Dermis blood vessel endothelial cell (primary cell): ENCODE measurements at regions not wholly inside any gene's neighbourhood (a gene's known extent, or its start where the extent isn't known, plus 50 kb on each side); places are given as distances from the start of the nearest gene placed in this dataset.
A peak's percentile ranks its signal among the peaks of the same experiment; 100 is the strongest.

Source experiments
- DNase-seq: peaks from one replicate; pipeline ENCODE4 v3.0.0; 2010

- DNase-seq, result no peak
Measured at GRCh38 chrX:109843963-109844751, 111.1 kb upstream of the ACSL4 start.

GRCh38 chrX:109844986-109845385 is 111.9 kb upstream of the ACSL4 start:
- DNase-seq, result no peak

- DNase-seq, result no peak
Measured at GRCh38 chrX:109845996-109846395, 112.9 kb upstream of the ACSL4 start.

GRCh38 chrX:109847257-109848187 is 114.5 kb upstream of the ACSL4 start:
- no peak for DNase-seq

GRCh38 chrX:109848461-109849050 is 115.5 kb upstream of the ACSL4 start:
- DNase-seq, result peak; percentile 25

GRCh38 chrX:109854096-109854495 is 121.0 kb upstream of the ACSL4 start:
- DNase-seq, result no peak

GRCh38 chrX:109855501-109855900 is 122.4 kb upstream of the ACSL4 start:
- DNase-seq, result peak; percentile 40

- peak; percentile 57 for DNase-seq
Measured at GRCh38 chrX:109856974-109857373, 123.9 kb upstream of the ACSL4 start.

- DNase-seq, result peak; percentile 49
Measured at GRCh38 chrX:109857584-109858228, 124.6 kb upstream of the ACSL4 start.

GRCh38 chrX:109858602-109859341 is 125.7 kb upstream of the ACSL4 start:
- DNase-seq, result no peak

GRCh38 chrX:109859651-109860050 is 126.6 kb upstream of the ACSL4 start:
- no peak for DNase-seq

GRCh38 chrX:109862433-109862832 is 129.4 kb upstream of the ACSL4 start:
- DNase-seq, result no peak

GRCh38 chrX:109863811-109864210 is 130.8 kb upstream of the ACSL4 start:
- DNase-seq, result no peak

GRCh38 chrX:109871121-109871888 is 131.6 kb upstream of the TMEM164 start:
- DNase-seq, result no peak

- peak; percentile 33 for DNase-seq
Measured at GRCh38 chrX:109872021-109872732, 130.7 kb upstream of the TMEM164 start.

GRCh38 chrX:109873574-109873973 is 129.3 kb upstream of the TMEM164 start:
- DNase-seq, result no peak

- no peak for DNase-seq
Measured at GRCh38 chrX:109873983-109874382, 128.9 kb upstream of the TMEM164 start.

- no peak for DNase-seq
Measured at GRCh38 chrX:109874548-109874947, 128.4 kb upstream of the TMEM164 start.

- no peak for DNase-seq
Measured at GRCh38 chrX:109875831-109876230, 127.1 kb upstream of the TMEM164 start.

GRCh38 chrX:109878236-109878635 is 124.7 kb upstream of the TMEM164 start:
- DNase-seq, result no peak

GRCh38 chrX:109879991-109880390 is 122.9 kb upstream of the TMEM164 start:
- no peak for DNase-seq
